Peyer's patch (tissue), 4 donors: ENCODE measurements at regions not wholly inside any gene's neighbourhood (a gene's known extent, or its start where the extent isn't known, plus 50 kb on each side); places are given as distances from the start of the nearest gene placed in this dataset.

Experiments used
- POLR2A ChIP-seq, 2 donors: fragments of 450-650 bp; IDR thresholded peaks; one replicate each; pipeline ENCODE4 v1.5.1; 2017; ENCODE audit warnings: antibody characterized with exemption in 2 of 2, mild to moderate bottlenecking in 2 of 2, moderate library complexity in 2 of 2
- TF ChIP-seq, protein P1 (sequence below), 6 experiments: fragments of 450-650 bp in 4 of 6; fragments of 200-600 bp in 2 of 6; sonication (generic) in 1 of 6; IDR thresholded peaks; one replicate each; pipeline ENCODE4 v1.5.1; 2017 to 2019; ENCODE audit warnings: antibody characterized with exemption in 6 of 6, mild to moderate bottlenecking in 3 of 6, moderate library complexity in 1 of 6

DNA sequence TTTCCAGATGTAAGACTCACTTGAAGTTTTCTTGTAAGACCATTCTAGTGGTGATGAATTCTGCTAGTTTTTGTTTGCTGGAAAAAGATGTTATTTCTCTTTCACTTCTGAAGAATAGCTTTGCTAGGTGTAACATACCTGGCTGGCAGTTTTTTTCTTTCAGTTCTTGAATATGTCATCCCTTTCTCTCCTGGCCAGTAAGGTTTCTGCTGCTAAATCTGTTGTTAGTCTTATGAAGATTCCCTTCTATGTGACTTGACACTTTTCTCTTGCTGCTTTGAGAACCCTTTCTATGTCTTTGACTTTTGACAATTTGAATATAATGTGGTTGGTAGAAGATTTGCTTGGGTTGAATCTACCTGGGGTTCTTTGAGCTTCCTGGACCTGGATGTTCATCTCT is 314.7 kb upstream of the NOX3 start:
- TF ChIP-seq POLR2A (IDR thresholded peaks at IDR 0.05), result no peak
- TF ChIP-seq, protein P1, sequence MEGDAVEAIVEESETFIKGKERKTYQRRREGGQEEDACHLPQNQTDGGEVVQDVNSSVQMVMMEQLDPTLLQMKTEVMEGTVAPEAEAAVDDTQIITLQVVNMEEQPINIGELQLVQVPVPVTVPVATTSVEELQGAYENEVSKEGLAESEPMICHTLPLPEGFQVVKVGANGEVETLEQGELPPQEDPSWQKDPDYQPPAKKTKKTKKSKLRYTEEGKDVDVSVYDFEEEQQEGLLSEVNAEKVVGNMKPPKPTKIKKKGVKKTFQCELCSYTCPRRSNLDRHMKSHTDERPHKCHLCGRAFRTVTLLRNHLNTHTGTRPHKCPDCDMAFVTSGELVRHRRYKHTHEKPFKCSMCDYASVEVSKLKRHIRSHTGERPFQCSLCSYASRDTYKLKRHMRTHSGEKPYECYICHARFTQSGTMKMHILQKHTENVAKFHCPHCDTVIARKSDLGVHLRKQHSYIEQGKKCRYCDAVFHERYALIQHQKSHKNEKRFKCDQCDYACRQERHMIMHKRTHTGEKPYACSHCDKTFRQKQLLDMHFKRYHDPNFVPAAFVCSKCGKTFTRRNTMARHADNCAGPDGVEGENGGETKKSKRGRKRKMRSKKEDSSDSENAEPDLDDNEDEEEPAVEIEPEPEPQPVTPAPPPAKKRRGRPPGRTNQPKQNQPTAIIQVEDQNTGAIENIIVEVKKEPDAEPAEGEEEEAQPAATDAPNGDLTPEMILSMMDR (IDR thresholded peaks at IDR 0.05), result no peak
